H1 (cell line): ENCODE measurements at regions not wholly inside any gene's neighbourhood (a gene's known extent, or its start where the extent isn't known, plus 50 kb on each side); places are given as distances from the start of the nearest gene placed in this dataset.

Experiments
- ASH2L ChIP-seq: fragments of 200-600, 300-600 bp; sonication (generic); IDR thresholded peaks from one replicate; pipeline ENCODE4 v1.7.1; 2017; ENCODE audit warnings: low read length
- CBX8 ChIP-seq: fragments of 300-800, 300-1000 bp; sonication (generic); IDR thresholded peaks from 2 replicates; pipeline ENCODE4 v1.7.1; 2016; ENCODE audit warnings: low read depth, low read length, borderline replicate concordance
- POLR2AphosphoS5 ChIP-seq: IDR thresholded peaks from 2 replicates; pipeline ENCODE4 v1.6.1; 2011; ENCODE audit warnings: low read depth, low read length
- TF ChIP-seq, protein P1 (sequence below): fragments of 300-600 bp; sonication (generic); IDR thresholded peaks from 2 replicates; pipeline ENCODE4 v1.7.1; 2012; ENCODE audit warnings: low read length, moderate library complexity, mild to moderate bottlenecking, inconsistent platforms; ENCODE audit not compliant: insufficient replicate concordance

DNA sequence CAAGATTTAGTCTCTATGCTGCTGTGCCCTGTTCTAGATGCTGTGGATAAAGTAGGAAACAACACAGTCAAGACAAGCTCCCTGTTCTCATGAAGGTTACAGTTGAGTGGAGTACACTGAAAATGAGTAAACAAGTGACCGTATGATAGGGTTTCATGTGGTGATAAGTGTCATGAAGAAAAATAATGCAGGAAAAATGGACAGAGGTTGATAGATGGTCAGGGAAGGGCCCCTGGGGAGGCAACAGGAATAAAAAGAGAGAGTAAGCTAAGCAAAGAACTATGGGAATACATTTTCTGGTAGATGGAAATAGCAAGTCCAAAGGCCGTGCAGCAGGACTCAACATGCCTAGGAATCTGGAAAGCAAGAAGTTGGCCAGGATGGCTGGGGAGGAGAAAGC lies 394.0 kb downstream of the DTHD1 start (continued):
- TF ChIP-seq, protein P1, sequence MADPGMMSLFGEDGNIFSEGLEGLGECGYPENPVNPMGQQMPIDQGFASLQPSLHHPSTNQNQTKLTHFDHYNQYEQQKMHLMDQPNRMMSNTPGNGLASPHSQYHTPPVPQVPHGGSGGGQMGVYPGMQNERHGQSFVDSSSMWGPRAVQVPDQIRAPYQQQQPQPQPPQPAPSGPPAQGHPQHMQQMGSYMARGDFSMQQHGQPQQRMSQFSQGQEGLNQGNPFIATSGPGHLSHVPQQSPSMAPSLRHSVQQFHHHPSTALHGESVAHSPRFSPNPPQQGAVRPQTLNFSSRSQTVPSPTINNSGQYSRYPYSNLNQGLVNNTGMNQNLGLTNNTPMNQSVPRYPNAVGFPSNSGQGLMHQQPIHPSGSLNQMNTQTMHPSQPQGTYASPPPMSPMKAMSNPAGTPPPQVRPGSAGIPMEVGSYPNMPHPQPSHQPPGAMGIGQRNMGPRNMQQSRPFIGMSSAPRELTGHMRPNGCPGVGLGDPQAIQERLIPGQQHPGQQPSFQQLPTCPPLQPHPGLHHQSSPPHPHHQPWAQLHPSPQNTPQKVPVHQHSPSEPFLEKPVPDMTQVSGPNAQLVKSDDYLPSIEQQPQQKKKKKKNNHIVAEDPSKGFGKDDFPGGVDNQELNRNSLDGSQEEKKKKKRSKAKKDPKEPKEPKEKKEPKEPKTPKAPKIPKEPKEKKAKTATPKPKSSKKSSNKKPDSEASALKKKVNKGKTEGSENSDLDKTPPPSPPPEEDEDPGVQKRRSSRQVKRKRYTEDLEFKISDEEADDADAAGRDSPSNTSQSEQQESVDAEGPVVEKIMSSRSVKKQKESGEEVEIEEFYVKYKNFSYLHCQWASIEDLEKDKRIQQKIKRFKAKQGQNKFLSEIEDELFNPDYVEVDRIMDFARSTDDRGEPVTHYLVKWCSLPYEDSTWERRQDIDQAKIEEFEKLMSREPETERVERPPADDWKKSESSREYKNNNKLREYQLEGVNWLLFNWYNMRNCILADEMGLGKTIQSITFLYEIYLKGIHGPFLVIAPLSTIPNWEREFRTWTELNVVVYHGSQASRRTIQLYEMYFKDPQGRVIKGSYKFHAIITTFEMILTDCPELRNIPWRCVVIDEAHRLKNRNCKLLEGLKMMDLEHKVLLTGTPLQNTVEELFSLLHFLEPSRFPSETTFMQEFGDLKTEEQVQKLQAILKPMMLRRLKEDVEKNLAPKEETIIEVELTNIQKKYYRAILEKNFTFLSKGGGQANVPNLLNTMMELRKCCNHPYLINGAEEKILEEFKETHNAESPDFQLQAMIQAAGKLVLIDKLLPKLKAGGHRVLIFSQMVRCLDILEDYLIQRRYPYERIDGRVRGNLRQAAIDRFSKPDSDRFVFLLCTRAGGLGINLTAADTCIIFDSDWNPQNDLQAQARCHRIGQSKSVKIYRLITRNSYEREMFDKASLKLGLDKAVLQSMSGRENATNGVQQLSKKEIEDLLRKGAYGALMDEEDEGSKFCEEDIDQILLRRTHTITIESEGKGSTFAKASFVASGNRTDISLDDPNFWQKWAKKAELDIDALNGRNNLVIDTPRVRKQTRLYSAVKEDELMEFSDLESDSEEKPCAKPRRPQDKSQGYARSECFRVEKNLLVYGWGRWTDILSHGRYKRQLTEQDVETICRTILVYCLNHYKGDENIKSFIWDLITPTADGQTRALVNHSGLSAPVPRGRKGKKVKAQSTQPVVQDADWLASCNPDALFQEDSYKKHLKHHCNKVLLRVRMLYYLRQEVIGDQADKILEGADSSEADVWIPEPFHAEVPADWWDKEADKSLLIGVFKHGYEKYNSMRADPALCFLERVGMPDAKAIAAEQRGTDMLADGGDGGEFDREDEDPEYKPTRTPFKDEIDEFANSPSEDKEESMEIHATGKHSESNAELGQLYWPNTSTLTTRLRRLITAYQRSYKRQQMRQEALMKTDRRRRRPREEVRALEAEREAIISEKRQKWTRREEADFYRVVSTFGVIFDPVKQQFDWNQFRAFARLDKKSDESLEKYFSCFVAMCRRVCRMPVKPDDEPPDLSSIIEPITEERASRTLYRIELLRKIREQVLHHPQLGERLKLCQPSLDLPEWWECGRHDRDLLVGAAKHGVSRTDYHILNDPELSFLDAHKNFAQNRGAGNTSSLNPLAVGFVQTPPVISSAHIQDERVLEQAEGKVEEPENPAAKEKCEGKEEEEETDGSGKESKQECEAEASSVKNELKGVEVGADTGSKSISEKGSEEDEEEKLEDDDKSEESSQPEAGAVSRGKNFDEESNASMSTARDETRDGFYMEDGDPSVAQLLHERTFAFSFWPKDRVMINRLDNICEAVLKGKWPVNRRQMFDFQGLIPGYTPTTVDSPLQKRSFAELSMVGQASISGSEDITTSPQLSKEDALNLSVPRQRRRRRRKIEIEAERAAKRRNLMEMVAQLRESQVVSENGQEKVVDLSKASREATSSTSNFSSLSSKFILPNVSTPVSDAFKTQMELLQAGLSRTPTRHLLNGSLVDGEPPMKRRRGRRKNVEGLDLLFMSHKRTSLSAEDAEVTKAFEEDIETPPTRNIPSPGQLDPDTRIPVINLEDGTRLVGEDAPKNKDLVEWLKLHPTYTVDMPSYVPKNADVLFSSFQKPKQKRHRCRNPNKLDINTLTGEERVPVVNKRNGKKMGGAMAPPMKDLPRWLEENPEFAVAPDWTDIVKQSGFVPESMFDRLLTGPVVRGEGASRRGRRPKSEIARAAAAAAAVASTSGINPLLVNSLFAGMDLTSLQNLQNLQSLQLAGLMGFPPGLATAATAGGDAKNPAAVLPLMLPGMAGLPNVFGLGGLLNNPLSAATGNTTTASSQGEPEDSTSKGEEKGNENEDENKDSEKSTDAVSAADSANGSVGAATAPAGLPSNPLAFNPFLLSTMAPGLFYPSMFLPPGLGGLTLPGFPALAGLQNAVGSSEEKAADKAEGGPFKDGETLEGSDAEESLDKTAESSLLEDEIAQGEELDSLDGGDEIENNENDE, result no peak
- TF ChIP-seq POLR2AphosphoS5, result no peak
- no peak for TF ChIP-seq ASH2L
- no peak for TF ChIP-seq CBX8
